HG03045 (cell line): ENCODE measurements at regions not wholly inside any gene's neighbourhood (a gene's known extent, or its start where the extent isn't known, plus 50 kb on each side); places are given as distances from the start of the nearest gene placed in this dataset.

ENCODE experiments used
- ATAC-seq: cut with Tn5 transposase; IDR thresholded peaks from one replicate; pipeline ENCODE4 v1.9.1; 2021; ENCODE audit warnings: mild to moderate bottlenecking, moderate library complexity; ENCODE audit not compliant: unreplicated experiment

DNA sequence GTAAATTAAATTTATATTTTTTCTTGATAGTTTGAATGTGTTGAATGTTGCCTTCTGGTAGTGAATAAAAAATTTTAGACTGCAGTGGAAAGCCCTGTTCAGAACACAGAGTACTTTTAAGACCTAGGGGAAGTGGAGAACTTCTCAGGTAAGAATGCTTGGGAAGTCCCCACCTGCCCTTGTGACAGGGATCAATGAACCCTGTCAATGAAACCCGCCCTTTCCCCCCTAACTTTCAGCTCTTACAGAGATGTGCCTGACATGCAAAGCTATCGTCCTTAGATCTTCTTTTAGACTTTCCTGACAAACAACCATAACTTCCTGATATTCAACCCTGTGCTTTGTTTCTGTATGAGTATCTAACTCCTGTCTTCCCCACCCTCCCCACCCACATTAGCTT lies 562.7 kb downstream of the TLE4 start:
- ATAC-seq, result peak; percentile 85

DNA sequence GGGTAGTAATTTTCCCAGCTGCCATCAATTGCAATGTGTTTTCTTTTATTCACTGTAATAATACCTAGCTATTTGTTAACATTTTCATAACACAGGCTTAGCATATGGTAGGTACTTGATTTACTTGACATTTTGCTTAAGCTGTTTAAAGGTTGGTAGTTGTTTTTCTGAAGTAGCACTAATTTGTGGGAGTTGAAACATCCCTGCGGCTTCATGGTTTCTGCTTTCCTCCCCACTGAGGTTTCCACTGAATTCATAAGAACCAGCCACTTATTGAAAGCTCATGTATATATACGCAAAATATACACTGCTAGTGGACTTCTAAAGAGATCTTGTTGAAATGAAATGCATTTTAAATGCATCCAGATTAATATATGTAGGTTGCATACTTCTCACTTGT lies 559.9 kb downstream of the TLE4 start:
- ATAC-seq, result no peak

GRCh38 chr9:80127920-80128319 lies 556.2 kb downstream of the TLE4 start:
- ATAC-seq, result no peak

DNA sequence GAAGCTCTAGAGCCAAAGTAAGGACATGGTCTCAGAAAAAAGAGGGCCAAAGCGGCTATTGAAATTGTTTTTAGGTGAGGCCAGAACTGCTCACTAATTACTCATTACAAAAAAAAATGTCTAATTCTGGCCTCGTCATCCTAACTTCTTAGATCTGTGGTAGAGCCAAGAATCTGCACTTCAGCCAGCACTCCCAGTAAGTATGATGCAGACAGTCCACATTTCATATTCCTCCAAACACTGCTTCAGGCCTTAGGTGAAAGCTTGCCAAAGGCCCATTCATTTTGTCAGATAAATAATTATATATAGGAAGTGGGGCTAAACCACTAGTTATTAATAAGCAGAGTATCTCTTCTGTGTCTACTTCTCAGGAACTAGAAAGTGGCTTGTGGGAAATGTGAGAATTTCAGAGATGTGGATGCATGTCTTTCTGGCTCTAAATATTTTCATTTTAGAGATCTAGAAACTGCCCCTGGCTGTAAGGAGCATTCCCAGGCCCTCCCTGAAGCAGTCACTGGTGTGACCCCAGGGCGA lies 554.0 kb downstream of the TLE4 start:
- no peak for ATAC-seq

GRCh38 chr9:80117031-80117430 lies 545.3 kb downstream of the TLE4 start:
- ATAC-seq, result no peak

GRCh38 chr9:80114241-80114640 lies 542.5 kb downstream of the TLE4 start:
- no peak for ATAC-seq

DNA sequence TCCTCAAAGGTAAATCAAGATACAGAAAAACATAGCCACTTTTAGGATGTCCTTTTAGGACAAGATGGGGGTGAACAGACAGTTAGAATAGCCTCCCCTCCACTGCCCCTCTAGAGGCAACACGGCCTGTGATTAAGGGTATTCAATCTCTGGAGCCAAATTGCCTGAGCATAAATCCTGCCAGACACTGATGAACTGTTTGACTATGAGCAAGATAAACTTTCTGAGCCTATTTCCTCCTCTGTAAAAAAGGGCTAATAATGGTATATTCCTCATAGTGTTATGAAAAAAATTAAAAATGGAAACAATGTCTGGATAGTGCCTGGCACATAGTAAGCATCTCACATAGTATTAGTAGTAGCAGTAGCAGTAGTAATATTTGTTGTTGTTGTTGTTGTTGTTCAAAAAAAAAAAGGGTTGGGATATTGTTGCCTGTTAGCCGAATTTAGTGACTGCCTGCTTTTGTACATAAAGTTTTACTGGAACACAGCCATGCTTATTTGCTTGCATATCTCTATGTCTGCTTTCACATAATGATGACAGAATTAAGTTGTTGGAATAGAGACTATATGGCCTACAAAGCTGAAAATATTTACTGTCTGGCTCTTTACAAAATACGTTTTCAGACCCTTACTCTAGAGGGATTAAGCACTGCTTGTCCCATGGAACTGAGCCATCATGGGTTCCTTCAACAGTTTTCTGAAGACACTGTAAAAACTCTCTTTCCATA lies 536.3 kb downstream of the TLE4 start:
- ATAC-seq, result no peak

GRCh38 chr9:80097476-80097875 lies 525.7 kb downstream of the TLE4 start:
- ATAC-seq, result no peak

GRCh38 chr9:80094176-80094771 lies 522.5 kb downstream of the TLE4 start:
- no peak for ATAC-seq

GRCh38 chr9:80093695-80094094 lies 521.9 kb downstream of the TLE4 start:
- no peak for ATAC-seq

- no peak for ATAC-seq
Observed at GRCh38 chr9:80091526-80091925, 519.8 kb downstream of the TLE4 start.

DNA sequence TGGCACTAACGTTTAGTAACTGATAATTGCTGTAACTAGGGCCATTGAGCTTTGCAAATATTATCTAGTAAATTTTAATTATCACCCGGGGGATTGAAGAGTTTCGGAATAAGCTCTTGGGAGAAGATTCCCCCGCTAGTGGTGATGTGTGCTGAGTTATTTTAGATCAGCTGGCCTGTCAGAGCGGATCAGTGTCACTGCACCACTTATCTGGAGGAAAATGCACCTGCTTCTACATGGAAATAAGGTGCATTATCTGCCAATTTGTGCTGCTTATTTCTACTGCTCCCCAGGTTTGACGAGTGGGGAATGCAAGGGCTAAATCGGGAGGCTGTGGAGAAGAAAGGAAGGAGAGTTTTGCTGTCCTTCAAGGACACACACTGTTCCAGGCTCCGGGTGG lies 518.6 kb downstream of the TLE4 start:
- no peak for ATAC-seq

- no peak for ATAC-seq
Observed at GRCh38 chr9:80086822-80087345, 515.1 kb downstream of the TLE4 start.

DNA sequence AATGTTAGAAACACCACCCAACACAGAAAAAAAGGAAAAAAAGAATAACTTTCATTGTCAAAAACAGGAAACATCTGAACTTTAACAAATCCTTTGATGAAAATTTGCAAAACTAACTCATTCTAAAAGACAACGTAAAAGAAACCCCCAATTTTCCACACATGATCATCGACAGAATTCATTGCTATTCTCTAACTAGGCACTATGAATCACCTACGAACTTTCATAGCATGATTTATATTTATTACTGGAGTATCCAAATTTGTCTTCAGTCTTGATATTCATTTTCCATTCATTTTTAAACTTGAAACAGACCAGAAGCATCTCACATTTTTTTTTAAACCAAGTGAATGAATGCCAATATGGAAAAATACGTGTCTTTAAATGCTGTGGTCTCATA lies 514.6 kb downstream of the TLE4 start:
- ATAC-seq, result no peak

DNA sequence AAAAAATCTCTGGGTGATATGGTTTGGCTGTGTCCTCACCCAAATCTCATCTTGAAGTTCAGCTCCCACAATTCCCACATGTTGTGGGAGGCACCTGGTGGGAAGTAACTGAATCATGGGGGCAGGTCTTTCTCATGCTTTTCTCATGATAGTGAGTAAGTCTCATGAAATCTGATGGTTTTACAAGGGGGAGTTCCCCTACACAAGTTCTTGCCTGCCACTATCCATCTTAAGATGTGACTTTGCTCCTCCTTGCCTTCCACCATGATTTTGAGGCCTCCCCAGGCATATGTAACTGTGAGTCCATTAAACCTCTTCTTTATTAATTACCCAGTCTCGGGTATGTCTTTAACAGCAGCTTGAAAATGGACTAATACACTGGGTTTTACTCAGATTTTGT lies 513.9 kb downstream of the TLE4 start:
- no peak for ATAC-seq

GRCh38 chr9:80082213-80082612 lies 510.4 kb downstream of the TLE4 start:
- ATAC-seq, result no peak

- ATAC-seq, result no peak
Observed at GRCh38 chr9:80078826-80079225, 507.1 kb downstream of the TLE4 start.

GRCh38 chr9:80077059-80077458 lies 505.3 kb downstream of the TLE4 start:
- no peak for ATAC-seq

DNA sequence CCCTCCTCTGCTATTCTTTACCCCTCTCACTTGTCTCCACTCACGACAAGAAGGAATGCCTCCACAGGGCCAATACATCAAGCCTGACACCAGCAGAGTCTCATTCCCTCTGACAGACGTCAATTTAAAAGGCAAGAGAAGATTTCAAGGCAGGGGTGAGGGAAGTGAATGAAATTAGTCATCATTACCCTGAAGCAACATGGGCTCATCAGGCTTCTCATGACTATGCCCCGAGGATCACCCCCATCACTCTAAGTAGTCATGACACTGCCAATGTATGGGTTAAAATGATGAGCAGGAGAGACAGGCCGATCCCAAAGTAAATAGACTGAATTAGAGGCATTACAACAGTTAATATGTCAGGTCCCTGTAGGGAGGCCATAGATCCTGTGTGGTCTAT lies 504.4 kb downstream of the TLE4 start:
- no peak for ATAC-seq

DNA sequence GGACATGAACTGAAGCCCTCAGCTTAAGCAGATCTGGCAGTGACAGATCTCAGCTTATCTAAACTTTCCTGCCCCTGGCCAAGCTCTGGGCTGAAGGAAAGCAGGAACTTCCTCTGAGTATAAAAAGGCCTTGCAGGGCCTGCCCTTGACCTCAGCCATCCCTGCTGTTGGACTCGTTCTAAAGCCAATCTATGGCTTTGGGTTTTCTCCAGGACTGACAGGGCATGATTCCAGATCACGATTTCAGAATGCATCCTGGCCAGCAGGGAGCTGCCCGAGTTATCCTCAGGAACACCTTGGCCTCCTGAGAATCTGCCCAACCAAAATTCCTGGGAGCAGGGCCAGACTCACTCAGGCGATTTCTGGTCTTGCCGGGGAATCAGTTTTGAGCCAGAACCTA lies 502.7 kb downstream of the TLE4 start:
- ATAC-seq, result no peak

DNA sequence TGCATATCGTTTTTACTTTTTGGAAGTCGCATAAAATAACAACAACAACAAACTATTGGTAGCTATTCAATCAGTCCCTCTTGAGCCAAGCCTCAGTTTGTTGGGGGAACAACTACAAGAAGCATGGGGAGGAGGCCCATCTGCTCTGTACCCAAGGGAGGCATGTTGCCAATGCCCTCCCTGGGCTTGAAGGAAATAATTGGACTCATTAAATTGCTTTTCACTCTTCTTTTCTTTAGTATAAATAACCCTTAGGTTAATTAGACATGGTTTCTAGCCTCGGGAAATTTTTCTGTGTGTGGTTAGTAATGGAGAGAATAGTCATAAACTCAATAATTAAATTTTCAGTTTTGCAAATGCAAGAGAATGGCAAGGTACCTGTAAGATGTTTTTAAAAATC lies 500.7 kb downstream of the TLE4 start:
- no peak for ATAC-seq

DNA sequence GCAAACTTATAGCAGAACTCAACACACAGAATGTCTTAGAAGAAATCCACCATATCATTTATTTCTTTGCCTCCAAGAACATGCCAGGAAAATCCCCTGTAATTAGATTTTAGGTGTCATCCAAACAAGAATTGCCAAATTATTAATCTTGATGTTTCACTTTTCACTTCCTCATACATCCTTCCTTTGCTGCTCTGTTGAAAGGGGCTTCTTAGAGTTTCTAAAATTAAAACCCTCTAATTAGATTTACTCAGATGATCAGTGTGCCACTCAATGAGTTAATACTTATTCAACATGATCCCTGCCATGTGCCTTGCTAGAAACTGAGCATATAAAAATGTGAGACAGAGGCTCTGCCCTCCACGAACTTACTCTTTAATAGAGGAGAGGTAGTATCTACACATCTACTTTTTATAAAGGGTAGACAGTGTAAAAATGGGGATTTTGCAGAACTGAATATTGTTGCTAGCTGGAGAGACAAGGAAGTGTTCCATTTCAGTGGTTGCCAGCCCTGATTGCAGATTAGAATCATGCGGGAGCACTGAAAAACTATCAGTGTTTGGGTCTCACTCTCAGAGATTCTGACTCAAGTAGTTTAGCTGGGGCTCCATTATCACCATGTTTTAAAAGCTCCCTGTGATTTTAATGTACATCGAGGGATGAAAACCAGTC lies 498.4 kb downstream of the TLE4 start:
- no peak for ATAC-seq
